H9 (cell line): ENCODE measurements at regions not wholly inside any gene's neighbourhood (a gene's known extent, or its start where the extent isn't known, plus 50 kb on each side); places are given as distances from the start of the nearest gene placed in this dataset.

Experiments used
- DNase-seq: peaks from one replicate; pipeline ENCODE4 v3.0.0-alpha.2; 2017
- H2AFZ ChIP-seq: one replicate; pipeline ENCODE4 v1.6.1; 2013; ENCODE audit warnings: mild to moderate bottlenecking, low read length, control low read depth, moderate library complexity
- H2AK5ac ChIP-seq: 2 replicates; pipeline ENCODE4 v1.6.1; 2013; ENCODE audit warnings: low read length, control low read depth, mixed read lengths; ENCODE audit not compliant: insufficient read length
- H2BK120ac ChIP-seq: one replicate; pipeline ENCODE4 v1.6.1; 2013; ENCODE audit warnings: low read depth, mild to moderate bottlenecking, low read length, control low read depth, inconsistent platforms; ENCODE audit not compliant: poor library complexity, severe bottlenecking
- H2BK12ac ChIP-seq: 2 replicates; pipeline ENCODE4 v1.6.1; 2013; ENCODE audit warnings: low read length, control low read depth, mixed read lengths, low read depth; ENCODE audit not compliant: insufficient read length
- H2BK15ac ChIP-seq: 2 replicates; pipeline ENCODE4 v1.6.1; 2013; ENCODE audit warnings: low read depth, low read length, control low read depth
- H2BK20ac ChIP-seq: one replicate; pipeline ENCODE4 v1.6.1; 2013; ENCODE audit warnings: low read depth, mild to moderate bottlenecking, low read length, control low read depth, inconsistent platforms; ENCODE audit not compliant: poor library complexity, severe bottlenecking
- H2BK5ac ChIP-seq: 2 replicates; pipeline ENCODE4 v1.6.1; 2013; ENCODE audit warnings: low read length, control low read depth, mixed read lengths; ENCODE audit not compliant: insufficient read length
- H3K14ac ChIP-seq: 2 replicates; pipeline ENCODE4 v1.6.1; 2013; ENCODE audit warnings: low read length, control low read depth; ENCODE audit not compliant: insufficient read depth
- H3K18ac ChIP-seq: 2 replicates; pipeline ENCODE4 v1.6.1; 2013; ENCODE audit warnings: low read depth, mild to moderate bottlenecking, mixed read lengths, low read length, control low read depth; ENCODE audit not compliant: insufficient read length
- H3K23ac ChIP-seq: 2 replicates; pipeline ENCODE4 v1.6.1; 2013; ENCODE audit warnings: low read length, control low read depth, mixed read lengths, low read depth; ENCODE audit not compliant: insufficient read length
- H3K23me2 ChIP-seq: 2 replicates; pipeline ENCODE4 v1.6.1; 2013; ENCODE audit warnings: low read depth, mild to moderate bottlenecking, mixed read lengths, low read length, control low read depth; ENCODE audit not compliant: insufficient read length, poor library complexity, severe bottlenecking
- H3K27ac ChIP-seq: 2 replicates; pipeline ENCODE4 v1.5.1; 2013; ENCODE audit warnings: low read length, control low read depth, mixed read lengths, low read depth; ENCODE audit not compliant: insufficient read length
- H3K27me3 ChIP-seq: 2 replicates; pipeline ENCODE4 v1.6.1; 2013; ENCODE audit warnings: low read length, control low read depth, inconsistent platforms; ENCODE audit not compliant: insufficient read depth
- H3K4ac ChIP-seq: 2 replicates; pipeline ENCODE4 v1.6.1; 2013; ENCODE audit warnings: low read depth, mild to moderate bottlenecking, control low read depth, inconsistent platforms, low read length, moderate library complexity
- H3K4me1 ChIP-seq: 2 replicates; pipeline ENCODE4 v1.6.1; 2013; ENCODE audit warnings: low read length, control low read depth, inconsistent platforms; ENCODE audit not compliant: insufficient read depth
- H3K4me2 ChIP-seq: 2 replicates; pipeline ENCODE4 v1.6.1; 2013; ENCODE audit warnings: low read length, control low read depth, mixed read lengths; ENCODE audit not compliant: insufficient read length, insufficient read depth
- H3K56ac ChIP-seq: 2 replicates; pipeline ENCODE4 v1.6.1; 2013; ENCODE audit warnings: low read depth, mild to moderate bottlenecking, mixed read lengths, low read length, control low read depth; ENCODE audit not compliant: insufficient read length
- H3K79me1 ChIP-seq: 2 replicates; pipeline ENCODE4 v1.6.1; 2013; ENCODE audit warnings: low read depth, mild to moderate bottlenecking, moderate library complexity, low read length, control low read depth, inconsistent platforms; ENCODE audit not compliant: insufficient read depth, poor library complexity, severe bottlenecking
- H3K79me2 ChIP-seq: 2 replicates; pipeline ENCODE4 v1.6.1; 2013; ENCODE audit warnings: low read length, control low read depth, inconsistent platforms; ENCODE audit not compliant: insufficient read depth
- H3K9ac ChIP-seq: 2 replicates; pipeline ENCODE4 v1.6.1; 2013; ENCODE audit warnings: low read length, control low read depth, mixed read lengths; ENCODE audit not compliant: insufficient read length; ENCODE audit errors: extremely low read depth
- H3K9me3 ChIP-seq: one replicate; pipeline ENCODE4 v1.6.1; 2013; ENCODE audit warnings: low read depth, low read length, inconsistent platforms; ENCODE audit not compliant: control insufficient read depth
- H3T11ph ChIP-seq: one replicate; pipeline ENCODE4 v1.6.1; 2013; ENCODE audit warnings: mild to moderate bottlenecking, low read length, control low read depth, inconsistent platforms
- H4K20me1 ChIP-seq: one replicate; pipeline ENCODE4 v1.6.1; 2013; ENCODE audit not compliant: control insufficient read depth, insufficient read length, insufficient read depth
- H4K5ac ChIP-seq: 2 replicates; pipeline ENCODE4 v1.6.1; 2013; ENCODE audit warnings: low read depth, mild to moderate bottlenecking, mixed read lengths, low read length, control low read depth; ENCODE audit not compliant: insufficient read length
- H4K8ac ChIP-seq: replicated peaks from 2 replicates; pipeline ENCODE4 v1.6.1; 2013; ENCODE audit warnings: low read length, control low read depth, mixed read lengths, low read depth; ENCODE audit not compliant: insufficient read length
- H4K91ac ChIP-seq: 2 replicates; pipeline ENCODE4 v1.6.1; 2013; ENCODE audit warnings: low read depth, mild to moderate bottlenecking, moderate library complexity, mixed read lengths, low read length, control low read depth; ENCODE audit not compliant: insufficient read length
- H3K27ac Mint-ChIP-seq, 3 experiments: 2 replicates in 2 of 3; 3 replicates in 1 of 3; pipeline ENCODE4 v1.8.0; 2020 to 2021; ENCODE audit warnings: mixed read lengths in 3 of 3, mild to moderate bottlenecking in 1 of 3, moderate library complexity in 1 of 3
- H3K27me3 Mint-ChIP-seq: 2 replicates; pipeline ENCODE4 v1.8.0; 2021; ENCODE audit warnings: low read depth, mild to moderate bottlenecking, moderate library complexity, mixed read lengths
- H3K36me3 Mint-ChIP-seq, 3 experiments: 2 replicates in 2 of 3; 3 replicates in 1 of 3; pipeline ENCODE4 v1.8.0; 2020 to 2021; ENCODE audit warnings: low read depth in 3 of 3, mixed read lengths in 3 of 3; ENCODE audit not compliant: insufficient read depth in 1 of 3
- H3K4me1 Mint-ChIP-seq, 2 experiments: 2 replicates each; pipeline ENCODE4 v1.8.0; 2020; ENCODE audit warnings: mixed read lengths in 2 of 2
- H3K4me3 Mint-ChIP-seq, 2 experiments: 2 replicates in 1 of 2; 3 replicates in 1 of 2; pipeline ENCODE4 v1.8.0; 2020 to 2021; ENCODE audit warnings: mild to moderate bottlenecking in 2 of 2, mixed read lengths in 2 of 2, moderate library complexity in 1 of 2
- H3K9me3 Mint-ChIP-seq, 2 experiments: 2 replicates in 1 of 2; 3 replicates in 1 of 2; pipeline ENCODE4 v1.8.0; 2020; ENCODE audit warnings: mild to moderate bottlenecking in 2 of 2, mixed read lengths in 2 of 2, moderate library complexity in 1 of 2
- WGBS: extraction: QIAGEN DNeasy Blood & Tissue Kit; methylation state at CpG from one replicate; pipeline ENCODE4 v1.1.7; 2013; ENCODE audit warnings: missing lambda C conversion rate, low lambda C conversion rate, mixed read lengths; ENCODE audit not compliant: insufficient read length; ENCODE audit errors: extremely low coverage; 5-methylcytosine and 5-hydroxymethylcytosine counted together
- TF ChIP-seq, protein P1 (sequence below): fragments of 200-600 bp; sonication (generic); conservative IDR thresholded peaks from 3 replicates; pipeline ENCODE4 v1.8.0; 2021; ENCODE audit warnings: antibody characterized with exemption, mild to moderate bottlenecking

DNA sequence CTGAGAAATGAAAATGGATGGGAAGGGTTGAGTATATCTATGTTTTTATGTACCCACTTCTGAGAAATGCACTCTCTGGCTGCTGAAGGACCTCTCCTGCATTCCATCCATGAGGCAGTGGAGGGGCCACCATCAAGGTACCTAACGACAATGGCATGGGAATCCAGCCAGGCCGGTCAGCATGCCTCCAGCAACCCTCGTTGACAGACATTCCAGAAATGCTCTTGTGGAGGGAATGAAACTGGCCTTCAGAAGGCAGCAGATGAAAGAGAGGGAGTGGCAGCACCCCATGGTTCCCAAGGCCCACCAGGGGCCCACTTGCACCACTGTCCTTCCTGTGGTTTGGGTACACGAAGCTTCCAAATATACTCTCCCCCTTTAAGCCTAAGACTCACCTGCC, 269.0 kb downstream of the ARHGAP12 start:
- Histone ChIP-seq H4K5ac (no peak overlapping the region), H4K20me1 (no peaks in the 10 kb centered on the region), H2BK120ac (no peak overlapping the region), H4K91ac (no peak overlapping the region), H3K23ac (no peak overlapping the region), H2BK5ac (no peak overlapping the region), H2BK15ac (no peak overlapping the region), H3K79me2 (no peaks in the 10 kb centered on the region), H3K79me1 (no peaks in the 10 kb centered on the region), H3K23me2 (no peaks in the 10 kb centered on the region), H3K18ac (no peak overlapping the region), H3K4me1 (no peaks in the 10 kb centered on the region), H2BK12ac (no peak overlapping the region), H2AFZ (no peak overlapping the region), H4K8ac (no peak overlapping the region), H3K14ac (no peak overlapping the region), H3T11ph (no peak overlapping the region), H3K9me3 (no peaks in the 10 kb centered on the region), H2AK5ac (no peak overlapping the region), H3K27ac (no peak overlapping the region), H2BK20ac (no peak overlapping the region), H3K4me2 (no peak overlapping the region), H3K9ac (no peak overlapping the region), H3K56ac (no peak overlapping the region), H3K4ac (no peak overlapping the region), H3K27me3 (no peaks in the 10 kb centered on the region)
- TF ChIP-seq, protein P1, sequence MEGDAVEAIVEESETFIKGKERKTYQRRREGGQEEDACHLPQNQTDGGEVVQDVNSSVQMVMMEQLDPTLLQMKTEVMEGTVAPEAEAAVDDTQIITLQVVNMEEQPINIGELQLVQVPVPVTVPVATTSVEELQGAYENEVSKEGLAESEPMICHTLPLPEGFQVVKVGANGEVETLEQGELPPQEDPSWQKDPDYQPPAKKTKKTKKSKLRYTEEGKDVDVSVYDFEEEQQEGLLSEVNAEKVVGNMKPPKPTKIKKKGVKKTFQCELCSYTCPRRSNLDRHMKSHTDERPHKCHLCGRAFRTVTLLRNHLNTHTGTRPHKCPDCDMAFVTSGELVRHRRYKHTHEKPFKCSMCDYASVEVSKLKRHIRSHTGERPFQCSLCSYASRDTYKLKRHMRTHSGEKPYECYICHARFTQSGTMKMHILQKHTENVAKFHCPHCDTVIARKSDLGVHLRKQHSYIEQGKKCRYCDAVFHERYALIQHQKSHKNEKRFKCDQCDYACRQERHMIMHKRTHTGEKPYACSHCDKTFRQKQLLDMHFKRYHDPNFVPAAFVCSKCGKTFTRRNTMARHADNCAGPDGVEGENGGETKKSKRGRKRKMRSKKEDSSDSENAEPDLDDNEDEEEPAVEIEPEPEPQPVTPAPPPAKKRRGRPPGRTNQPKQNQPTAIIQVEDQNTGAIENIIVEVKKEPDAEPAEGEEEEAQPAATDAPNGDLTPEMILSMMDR = no peak
- no CpG with 5 or more reads among the region's 4 CpGs for WGBS
- Mint-ChIP-seq H3K27ac (no peak overlapping the region), H3K4me3 (no peak overlapping the region), H3K36me3 (peaks cover 0 to 2% (median 0%) of the 10 kb centered on the region in 3 experiments; a peak in 1 of 7 replicates), H3K4me1 (peaks cover 1 to 6% of the 10 kb centered on the region in 2 experiments), H3K27me3 (no peaks in the 10 kb centered on the region), H3K9me3 (peaks cover 0 to 6% of the 10 kb centered on the region in 2 experiments; a peak in 2 of 5 replicates)
- no peak for DNase-seq
